GM23338 (cell line): ENCODE measurements at regions not wholly inside any gene's neighbourhood (a gene's known extent, or its start where the extent isn't known, plus 50 kb on each side); places are given as distances from the start of the nearest gene placed in this dataset.

Experiments used
- ATAC-seq: fragments of 200-7000 bp; cut with Tn5 transposase; 3 replicates; pipeline ENCODE4 v1.9.1; 2020
- DNase-seq: peaks from one replicate; pipeline ENCODE4 v3.0.0-alpha.2; 2015; ENCODE audit warnings: low spot score
- H2AFZ ChIP-seq: fragments of 200-600 bp; sonication (generic); 2 replicates; pipeline ENCODE4 v1.8.0; 2016; ENCODE audit warnings: antibody characterized with exemption, mild to moderate bottlenecking, moderate library complexity
- H3F3A ChIP-seq: fragments of 200-600 bp; sonication (generic); replicated peaks from 2 replicates; pipeline ENCODE4 v1.8.0; 2017; ENCODE audit warnings: antibody characterized with exemption, mixed run types, low read depth
- H3K27ac ChIP-seq: fragments of 200-600 bp; sonication (generic); 2 replicates; pipeline ENCODE4 v1.6.1; 2016; ENCODE audit warnings: low read depth
- H3K27me3 ChIP-seq: fragments of 200-600 bp; sonication (generic); 2 replicates; pipeline ENCODE4 v1.8.0; 2016; ENCODE audit warnings: mild to moderate bottlenecking, mixed run types, moderate library complexity; ENCODE audit not compliant: insufficient read depth
- H3K36me3 ChIP-seq: fragments of 200-600 bp; sonication (generic); 2 replicates; pipeline ENCODE4 v1.8.0; 2016; ENCODE audit warnings: mild to moderate bottlenecking; ENCODE audit not compliant: insufficient read depth
- H3K4me1 ChIP-seq: fragments of 200-600 bp; sonication (generic); 2 replicates; pipeline ENCODE4 v1.8.0; 2016; ENCODE audit warnings: mild to moderate bottlenecking, moderate library complexity; ENCODE audit not compliant: insufficient read depth
- H3K4me2 ChIP-seq: fragments of 200-600 bp; sonication (generic); 2 replicates; pipeline ENCODE4 v1.7.1; 2017; ENCODE audit warnings: mixed run types
- H3K4me3 ChIP-seq: fragments of 200-600 bp; sonication (generic); 2 replicates; pipeline ENCODE4 v1.6.1; 2016; ENCODE audit warnings: mixed run types
- H3K79me2 ChIP-seq: fragments of 200-600 bp; sonication (generic); replicated peaks from 2 replicates; pipeline ENCODE4 v1.8.0; 2017; ENCODE audit warnings: mild to moderate bottlenecking; ENCODE audit not compliant: insufficient read depth
- H3K9me2 ChIP-seq: fragments of 200-600 bp; sonication (generic); 2 replicates; pipeline ENCODE4 v1.8.0; 2017; ENCODE audit not compliant: insufficient read depth
- H4K20me1 ChIP-seq: fragments of 200-600 bp; sonication (generic); replicated peaks from 2 replicates; pipeline ENCODE4 v1.8.0; 2017; ENCODE audit warnings: mild to moderate bottlenecking; ENCODE audit not compliant: insufficient read depth
- H3K27ac Mint-ChIP-seq: 2 replicates; pipeline ENCODE4 v1.8.0; 2020; ENCODE audit warnings: inconsistent platforms, mild to moderate bottlenecking, moderate library complexity, mixed read lengths
- H3K27me3 Mint-ChIP-seq: 3 replicates; pipeline ENCODE4 v1.8.0; 2022; ENCODE audit warnings: low read depth, mild to moderate bottlenecking, moderate library complexity, mixed read lengths, inconsistent platforms; ENCODE audit not compliant: insufficient read depth, poor library complexity
- H3K36me3 Mint-ChIP-seq: 3 replicates; pipeline ENCODE4 v1.8.0; 2021; ENCODE audit warnings: low read depth, mild to moderate bottlenecking, inconsistent platforms, moderate library complexity, mixed read lengths
- H3K4me1 Mint-ChIP-seq: 3 replicates; pipeline ENCODE4 v1.8.0; 2020; ENCODE audit warnings: mild to moderate bottlenecking, inconsistent platforms, mixed read lengths
- H3K4me3 Mint-ChIP-seq: 3 replicates; pipeline ENCODE4 v1.8.0; 2021; ENCODE audit warnings: moderate library complexity, mild to moderate bottlenecking, inconsistent platforms, mixed read lengths
- H3K9me3 Mint-ChIP-seq: 3 replicates; pipeline ENCODE4 v1.8.0; 2020; ENCODE audit warnings: moderate library complexity, mild to moderate bottlenecking, inconsistent platforms, mixed read lengths
- EZH2 ChIP-seq: fragments of 200-600 bp; sonication (generic); IDR thresholded peaks from one replicate; pipeline ENCODE4 v1.8.0; 2017; ENCODE audit warnings: antibody characterized with exemption, mild to moderate bottlenecking, low read depth; ENCODE audit not compliant: unreplicated experiment
- EZH2phosphoT487 ChIP-seq: fragments of 200-600 bp; sonication (generic); IDR thresholded peaks from one replicate; pipeline ENCODE4 v1.8.1; 2018; ENCODE audit warnings: antibody characterized with exemption; ENCODE audit not compliant: unreplicated experiment
- JUNB ChIP-seq: IDR thresholded peaks from one replicate; pipeline ENCODE4 v1.6.1; 2016; ENCODE audit warnings: antibody characterized with exemption; ENCODE audit not compliant: unreplicated experiment
- NANOG ChIP-seq: IDR thresholded peaks from 2 replicates; pipeline ENCODE4 v1.6.1; 2016; ENCODE audit warnings: antibody characterized with exemption, borderline replicate concordance
- POLR2AphosphoS5 ChIP-seq: IDR thresholded peaks from 2 replicates; pipeline ENCODE4 v1.6.1; 2016; ENCODE audit warnings: antibody characterized with exemption, low read depth
- STAT1 ChIP-seq: IDR thresholded peaks from one replicate; pipeline ENCODE4 v1.6.1; 2016; ENCODE audit warnings: antibody characterized with exemption; ENCODE audit not compliant: unreplicated experiment
- ZNF114 ChIP-seq: fragments of 250-450 bp; sonication (Bioruptor Pico); IDR thresholded peaks from 2 replicates; pipeline ENCODE4 v1.5.0; 2020; ENCODE audit warnings: mild to moderate bottlenecking, moderate library complexity
- ZNF331 ChIP-seq: fragments of 250-450 bp; sonication (Bioruptor Pico); IDR thresholded peaks from 2 replicates; pipeline ENCODE4 v1.5.0; 2020; ENCODE audit warnings: low read depth, mild to moderate bottlenecking, moderate library complexity
- TF ChIP-seq, protein P1 (sequence below): IDR thresholded peaks from one replicate; pipeline ENCODE4 v1.6.1; 2018; ENCODE audit warnings: antibody characterized with exemption; ENCODE audit not compliant: unreplicated experiment
- TF ChIP-seq, protein P2 (sequence below): IDR thresholded peaks from 2 replicates; pipeline ENCODE4 v1.6.1; 2016; ENCODE audit warnings: antibody characterized with exemption
- TF ChIP-seq, protein P3 (sequence below), 2 experiments: fragments of 200-600 bp in 1 of 2; sonication (generic) in 1 of 2; conservative IDR thresholded peaks; 2 replicates each; pipeline versions ENCODE4 v1.5.1 to v1.6.1; 2016 to 2017; ENCODE audit warnings: antibody characterized with exemption in 2 of 2, low read depth in 2 of 2, mild to moderate bottlenecking in 2 of 2, moderate library complexity in 1 of 2

DNA sequence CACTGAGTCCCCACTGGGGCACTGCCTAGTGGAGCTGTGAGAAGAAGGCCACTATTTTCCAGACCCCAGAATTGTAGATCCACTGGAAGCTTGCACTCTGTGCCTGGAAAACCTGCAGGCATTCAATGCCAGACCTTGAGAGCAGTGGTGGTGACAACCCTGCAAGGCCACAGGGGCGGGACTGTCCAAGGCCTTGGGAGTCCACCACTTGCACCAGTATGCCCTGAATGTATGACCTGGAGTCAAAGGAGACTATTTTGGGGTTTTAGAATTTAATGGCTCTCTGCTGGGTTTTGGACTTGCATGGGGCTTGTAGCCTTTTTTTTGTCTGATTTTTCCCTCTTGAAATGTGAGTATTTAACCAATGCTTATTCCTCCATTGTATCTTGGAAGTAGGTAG lies 145.8 kb downstream of the MSN start (continued):
- TF ChIP-seq POLR2AphosphoS5 (no peak), JUNB (no peak), STAT1 (no peak), ZNF114 (CRISPR knock-in tag) (no peak), NANOG (no peak), EZH2phosphoT487 (no peak), ZNF331 (CRISPR knock-in tag) (no peak)
- TF ChIP-seq, protein P1, sequence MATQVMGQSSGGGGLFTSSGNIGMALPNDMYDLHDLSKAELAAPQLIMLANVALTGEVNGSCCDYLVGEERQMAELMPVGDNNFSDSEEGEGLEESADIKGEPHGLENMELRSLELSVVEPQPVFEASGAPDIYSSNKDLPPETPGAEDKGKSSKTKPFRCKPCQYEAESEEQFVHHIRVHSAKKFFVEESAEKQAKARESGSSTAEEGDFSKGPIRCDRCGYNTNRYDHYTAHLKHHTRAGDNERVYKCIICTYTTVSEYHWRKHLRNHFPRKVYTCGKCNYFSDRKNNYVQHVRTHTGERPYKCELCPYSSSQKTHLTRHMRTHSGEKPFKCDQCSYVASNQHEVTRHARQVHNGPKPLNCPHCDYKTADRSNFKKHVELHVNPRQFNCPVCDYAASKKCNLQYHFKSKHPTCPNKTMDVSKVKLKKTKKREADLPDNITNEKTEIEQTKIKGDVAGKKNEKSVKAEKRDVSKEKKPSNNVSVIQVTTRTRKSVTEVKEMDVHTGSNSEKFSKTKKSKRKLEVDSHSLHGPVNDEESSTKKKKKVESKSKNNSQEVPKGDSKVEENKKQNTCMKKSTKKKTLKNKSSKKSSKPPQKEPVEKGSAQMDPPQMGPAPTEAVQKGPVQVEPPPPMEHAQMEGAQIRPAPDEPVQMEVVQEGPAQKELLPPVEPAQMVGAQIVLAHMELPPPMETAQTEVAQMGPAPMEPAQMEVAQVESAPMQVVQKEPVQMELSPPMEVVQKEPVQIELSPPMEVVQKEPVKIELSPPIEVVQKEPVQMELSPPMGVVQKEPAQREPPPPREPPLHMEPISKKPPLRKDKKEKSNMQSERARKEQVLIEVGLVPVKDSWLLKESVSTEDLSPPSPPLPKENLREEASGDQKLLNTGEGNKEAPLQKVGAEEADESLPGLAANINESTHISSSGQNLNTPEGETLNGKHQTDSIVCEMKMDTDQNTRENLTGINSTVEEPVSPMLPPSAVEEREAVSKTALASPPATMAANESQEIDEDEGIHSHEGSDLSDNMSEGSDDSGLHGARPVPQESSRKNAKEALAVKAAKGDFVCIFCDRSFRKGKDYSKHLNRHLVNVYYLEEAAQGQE, result no peak

DNA sequence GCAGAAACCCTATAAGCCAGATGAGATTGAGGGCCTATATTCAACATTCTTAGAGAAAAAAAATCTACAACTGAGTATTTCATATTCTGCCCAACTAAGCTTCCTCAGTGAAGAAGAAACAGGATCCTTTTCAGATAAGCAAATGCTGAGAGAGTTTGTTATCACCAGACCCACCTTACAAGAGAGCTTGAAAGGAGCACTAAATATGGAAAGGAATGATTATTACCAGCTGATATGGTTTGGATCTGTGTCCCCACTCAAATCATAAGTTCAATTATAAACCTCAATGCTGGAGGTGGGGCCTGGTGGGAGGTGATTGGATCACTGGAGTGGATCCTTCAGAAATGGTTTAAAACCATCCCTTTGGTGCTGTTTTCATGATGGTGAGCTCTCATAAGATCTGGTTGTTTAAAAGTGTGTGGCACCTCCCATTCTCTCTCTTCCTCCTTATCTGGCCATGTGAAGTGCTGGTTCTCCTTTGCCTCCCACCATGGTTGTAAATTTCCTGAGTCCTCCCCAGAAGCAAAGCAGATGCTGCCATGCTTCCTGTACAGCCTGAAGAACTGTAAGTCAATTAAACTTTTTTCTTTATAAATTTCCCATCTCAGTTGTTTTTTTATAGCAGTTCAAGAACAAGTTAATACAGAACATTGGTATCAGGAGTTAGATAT lies 144.2 kb downstream of the MSN start:
- Mint-ChIP-seq H3K9me3 (peaks cover 24% of the 10 kb centered on the region), H3K27me3 (peaks cover 3% of the 10 kb centered on the region), H3K4me1 (no peaks in the 10 kb centered on the region), H3K27ac (no peak overlapping the region), H3K36me3 (peaks cover 5% of the 10 kb centered on the region; the same call in 2 of the 3 replicates), H3K4me3 (no peak overlapping the region)
- Histone ChIP-seq H3K79me2 (no peaks in the 10 kb centered on the region), H3F3A (no peaks in the 10 kb centered on the region), H3K36me3 (no peaks in the 10 kb centered on the region), H3K27me3 (no peaks in the 10 kb centered on the region), H4K20me1 (no peaks in the 10 kb centered on the region), H3K9me2 (no peaks in the 10 kb centered on the region), H3K4me1 (no peaks in the 10 kb centered on the region), H3K4me3 (no peak overlapping the region), H3K4me2 (no peak overlapping the region), H2AFZ (no peak overlapping the region), H3K27ac (no peak overlapping the region)
- ATAC-seq (no peak), DNase-seq (no peak)
- TF ChIP-seq STAT1, result no peak
- no peak for TF ChIP-seq NANOG
- TF ChIP-seq, protein P2, sequence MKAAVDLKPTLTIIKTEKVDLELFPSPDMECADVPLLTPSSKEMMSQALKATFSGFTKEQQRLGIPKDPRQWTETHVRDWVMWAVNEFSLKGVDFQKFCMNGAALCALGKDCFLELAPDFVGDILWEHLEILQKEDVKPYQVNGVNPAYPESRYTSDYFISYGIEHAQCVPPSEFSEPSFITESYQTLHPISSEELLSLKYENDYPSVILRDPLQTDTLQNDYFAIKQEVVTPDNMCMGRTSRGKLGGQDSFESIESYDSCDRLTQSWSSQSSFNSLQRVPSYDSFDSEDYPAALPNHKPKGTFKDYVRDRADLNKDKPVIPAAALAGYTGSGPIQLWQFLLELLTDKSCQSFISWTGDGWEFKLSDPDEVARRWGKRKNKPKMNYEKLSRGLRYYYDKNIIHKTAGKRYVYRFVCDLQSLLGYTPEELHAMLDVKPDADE, result no peak
- TF ChIP-seq EZH2, result no peak
- TF ChIP-seq ZNF331 (CRISPR knock-in tag), result no peak
- no peak for TF ChIP-seq JUNB
- TF ChIP-seq, protein P1, result no peak
- TF ChIP-seq ZNF114 (CRISPR knock-in tag), result no peak
- TF ChIP-seq POLR2AphosphoS5, result no peak
- TF ChIP-seq, protein P3, sequence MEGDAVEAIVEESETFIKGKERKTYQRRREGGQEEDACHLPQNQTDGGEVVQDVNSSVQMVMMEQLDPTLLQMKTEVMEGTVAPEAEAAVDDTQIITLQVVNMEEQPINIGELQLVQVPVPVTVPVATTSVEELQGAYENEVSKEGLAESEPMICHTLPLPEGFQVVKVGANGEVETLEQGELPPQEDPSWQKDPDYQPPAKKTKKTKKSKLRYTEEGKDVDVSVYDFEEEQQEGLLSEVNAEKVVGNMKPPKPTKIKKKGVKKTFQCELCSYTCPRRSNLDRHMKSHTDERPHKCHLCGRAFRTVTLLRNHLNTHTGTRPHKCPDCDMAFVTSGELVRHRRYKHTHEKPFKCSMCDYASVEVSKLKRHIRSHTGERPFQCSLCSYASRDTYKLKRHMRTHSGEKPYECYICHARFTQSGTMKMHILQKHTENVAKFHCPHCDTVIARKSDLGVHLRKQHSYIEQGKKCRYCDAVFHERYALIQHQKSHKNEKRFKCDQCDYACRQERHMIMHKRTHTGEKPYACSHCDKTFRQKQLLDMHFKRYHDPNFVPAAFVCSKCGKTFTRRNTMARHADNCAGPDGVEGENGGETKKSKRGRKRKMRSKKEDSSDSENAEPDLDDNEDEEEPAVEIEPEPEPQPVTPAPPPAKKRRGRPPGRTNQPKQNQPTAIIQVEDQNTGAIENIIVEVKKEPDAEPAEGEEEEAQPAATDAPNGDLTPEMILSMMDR (conservative IDR thresholded peaks at IDR 0.05; ENCODE audit: low read depth in 2 of 2), result no peak
